ENCODE measurements at regions not wholly inside any gene's neighbourhood (a gene's known extent, or its start where the extent isn't known, plus 50 kb on each side); places are given as distances from the start of the nearest gene placed in this dataset.

GRCh38 chr15:98347001-98347400, 301.3 kb upstream of the IGF1R start:
- TF ChIP-seq CTCF (IDR thresholded peaks at IDR 0.05) (no peak), POLR2A (IDR thresholded peaks at IDR 0.05) (no peak)
